Trophoblast cell (in vitro differentiated cells and primary cell): ENCODE measurements at regions not wholly inside any gene's neighbourhood (a gene's known extent, or its start where the extent isn't known, plus 50 kb on each side); places are given as distances from the start of the nearest gene placed in this dataset.

Experiments used
- DNase-seq, 2 donors: peaks; one replicate each; pipeline ENCODE4 v3.0.0-alpha.2; 2016
- H2AFZ ChIP-seq: 2 replicates; pipeline ENCODE4 v1.6.1; 2013; ENCODE audit warnings: low read length, moderate library complexity, mild to moderate bottlenecking; ENCODE audit not compliant: insufficient read depth, poor library complexity
- H2AK5ac ChIP-seq: 2 replicates; pipeline ENCODE4 v1.6.1; 2013; ENCODE audit warnings: mild to moderate bottlenecking, low read length
- H2BK120ac ChIP-seq: 2 replicates; pipeline ENCODE4 v1.6.1; 2013; ENCODE audit warnings: low read length, mild to moderate bottlenecking, moderate library complexity; ENCODE audit not compliant: insufficient read depth, poor library complexity
- H2BK12ac ChIP-seq: 2 replicates; pipeline ENCODE4 v1.6.1; 2013; ENCODE audit warnings: mild to moderate bottlenecking, low read length, moderate library complexity
- H2BK5ac ChIP-seq: 2 replicates; pipeline ENCODE4 v1.6.1; 2013; ENCODE audit warnings: low read length, low read depth, moderate library complexity, mild to moderate bottlenecking; ENCODE audit not compliant: poor library complexity
- H3K14ac ChIP-seq: 2 replicates; pipeline ENCODE4 v1.6.1; 2013; ENCODE audit warnings: mild to moderate bottlenecking, low read length
- H3K18ac ChIP-seq: 2 replicates; pipeline ENCODE4 v1.6.1; 2013; ENCODE audit warnings: mild to moderate bottlenecking, low read length
- H3K23ac ChIP-seq: 2 replicates; pipeline ENCODE4 v1.6.1; 2013; ENCODE audit warnings: low read length
- H3K27ac ChIP-seq: 2 replicates; pipeline ENCODE4 v1.5.1; 2013; ENCODE audit warnings: low read depth, mild to moderate bottlenecking, inconsistent platforms, low read length, moderate library complexity
- H3K27me3 ChIP-seq: 2 replicates; pipeline ENCODE4 v1.6.1; 2013; ENCODE audit warnings: inconsistent platforms, mild to moderate bottlenecking, low read length, moderate library complexity; ENCODE audit not compliant: insufficient read depth
- H3K36me3 ChIP-seq, 2 experiments: 1 replicate in 1 of 2; 2 replicates in 1 of 2; pipeline ENCODE4 v1.6.1; 2013; ENCODE audit warnings: low read length in 2 of 2, mild to moderate bottlenecking in 2 of 2, moderate library complexity in 1 of 2; ENCODE audit not compliant: insufficient read depth in 2 of 2, control insufficient read depth in 1 of 2
- H3K4ac ChIP-seq: 2 replicates; pipeline ENCODE4 v1.6.1; 2013; ENCODE audit warnings: low read depth, mild to moderate bottlenecking, low read length, moderate library complexity
- H3K4me1 ChIP-seq, 2 experiments: 1 replicate in 1 of 2; 2 replicates in 1 of 2; pipeline ENCODE4 v1.6.1; 2013; ENCODE audit warnings: low read length in 2 of 2, mild to moderate bottlenecking in 2 of 2, moderate library complexity in 1 of 2; ENCODE audit not compliant: insufficient read depth in 2 of 2, control insufficient read depth in 1 of 2
- H3K4me2 ChIP-seq: 2 replicates; pipeline ENCODE4 v1.6.1; 2013; ENCODE audit warnings: inconsistent platforms, mild to moderate bottlenecking, low read length, moderate library complexity
- H3K4me3 ChIP-seq: 2 replicates; pipeline ENCODE4 v1.5.1; 2013; ENCODE audit warnings: mild to moderate bottlenecking, low read depth, low read length, inconsistent platforms
- H3K79me1 ChIP-seq: one replicate; pipeline ENCODE4 v1.6.1; 2013; ENCODE audit warnings: low read length
- H3K79me2 ChIP-seq: 2 replicates; pipeline ENCODE4 v1.6.1; 2013; ENCODE audit warnings: low read length, mild to moderate bottlenecking; ENCODE audit not compliant: control insufficient read depth, insufficient read depth, poor library complexity
- H3K9ac ChIP-seq: 2 replicates; pipeline ENCODE4 v1.6.1; 2013; ENCODE audit warnings: mild to moderate bottlenecking, low read length
- H3K9me3 ChIP-seq: 2 replicates; pipeline ENCODE4 v1.6.1; 2013; ENCODE audit warnings: low read depth, mild to moderate bottlenecking, control low read depth, inconsistent platforms, low read length; ENCODE audit not compliant: insufficient read depth
- H4K12ac ChIP-seq: 2 replicates; pipeline ENCODE4 v1.6.1; 2013; ENCODE audit warnings: low read depth, mild to moderate bottlenecking, low read length, moderate library complexity
- H4K8ac ChIP-seq: 2 replicates; pipeline ENCODE4 v1.6.1; 2013; ENCODE audit warnings: low read depth, mild to moderate bottlenecking, low read length, moderate library complexity
- H4K91ac ChIP-seq: one replicate; pipeline ENCODE4 v1.6.1; 2013; ENCODE audit warnings: low read depth, mild to moderate bottlenecking, low read length, moderate library complexity
- WGBS: extraction: QIAGEN DNeasy Blood & Tissue Kit; methylation state at CpG from one replicate; pipeline ENCODE4 v1.1.7; 2013; ENCODE audit warnings: missing lambda C conversion rate; ENCODE audit not compliant: insufficient read length, insufficient coverage; ENCODE audit errors: extremely low coverage; 5-methylcytosine and 5-hydroxymethylcytosine counted together

- Histone ChIP-seq H2BK12ac (no peak overlapping the region), H3K9ac (no peak overlapping the region), H2AK5ac (no peak overlapping the region), H3K4ac (no peak overlapping the region), H2BK5ac (no peak overlapping the region), H3K4me2 (no peak overlapping the region), H2AFZ (no peak overlapping the region), H3K27ac (no peak overlapping the region), H3K4me1 (peaks cover 0 to 5% of the 10 kb centered on the region in 2 experiments), H4K12ac (no peak overlapping the region), H3K79me2 (no peaks in the 10 kb centered on the region), H3K79me1 (no peaks in the 10 kb centered on the region), H3K27me3 (no peaks in the 10 kb centered on the region), H4K91ac (no peak overlapping the region), H3K23ac (no peak overlapping the region), H3K4me3 (no peak overlapping the region), H3K14ac (no peak overlapping the region), H3K36me3 (no peaks in the 10 kb centered on the region), H2BK120ac (no peak overlapping the region), H4K8ac (no peak overlapping the region), H3K9me3 (no peaks in the 10 kb centered on the region), H3K18ac (no peak overlapping the region)
- no peak for DNase-seq
- no CpG with 5 or more reads among the region's 3 CpGs for WGBS
Measured at GRCh38 chr1:95730986-95731385, 497.0 kb downstream of the RWDD3 start.

GRCh38 chr1:95731466-95731865 lies 497.5 kb downstream of the RWDD3 start:
- H3K23ac ChIP-seq: no peak overlapping the region
- H3K4me2 ChIP-seq: no peak overlapping the region
- H4K8ac ChIP-seq: no peak overlapping the region
- H3K79me2 ChIP-seq: no peaks in the 10 kb centered on the region
- no peaks in the 10 kb centered on the region for H3K36me3 ChIP-seq
- no peak overlapping the region for H2BK120ac ChIP-seq
- H2BK5ac ChIP-seq: no peak overlapping the region
- H4K12ac ChIP-seq: no peak overlapping the region
- H2AK5ac ChIP-seq: no peak overlapping the region
- no peak overlapping the region for H3K27ac ChIP-seq
- no peak overlapping the region for H3K14ac ChIP-seq
- no peak overlapping the region for H3K4ac ChIP-seq
- no peaks in the 10 kb centered on the region for H3K27me3 ChIP-seq
- no peak overlapping the region for H3K18ac ChIP-seq
- H3K9me3 ChIP-seq: no peaks in the 10 kb centered on the region
- peaks cover 0 to 1% of the 10 kb centered on the region in 2 experiments for H3K4me1 ChIP-seq
- no peak overlapping the region for H3K4me3 ChIP-seq
- no peaks in the 10 kb centered on the region for H3K79me1 ChIP-seq
- no peak overlapping the region for H2AFZ ChIP-seq
- DNase-seq: no peak
- no peak overlapping the region for H2BK12ac ChIP-seq
- no peak overlapping the region for H3K9ac ChIP-seq
- no peak overlapping the region for H4K91ac ChIP-seq

GRCh38 chr1:95733031-95733430 lies 499.0 kb downstream of the RWDD3 start:
- no peak for DNase-seq
- H3K18ac ChIP-seq: no peak overlapping the region
- no peak overlapping the region for H3K9ac ChIP-seq
- no peak overlapping the region for H4K12ac ChIP-seq
- no peaks in the 10 kb centered on the region for H3K36me3 ChIP-seq
- H4K8ac ChIP-seq: no peak overlapping the region
- WGBS: no CpG with 5 or more reads among the region's 1 CpG
- no peaks in the 10 kb centered on the region for H3K9me3 ChIP-seq
- no peak overlapping the region for H3K14ac ChIP-seq
- no peak overlapping the region for H3K4me3 ChIP-seq
- no peak overlapping the region for H4K91ac ChIP-seq
- H3K23ac ChIP-seq: no peak overlapping the region
- H3K4ac ChIP-seq: no peak overlapping the region
- H2BK5ac ChIP-seq: no peak overlapping the region
- H3K4me2 ChIP-seq: no peak overlapping the region
- no peak overlapping the region for H2AFZ ChIP-seq
- no peaks in the 10 kb centered on the region for H3K79me1 ChIP-seq
- H3K79me2 ChIP-seq: no peaks in the 10 kb centered on the region
- H3K27me3 ChIP-seq: no peaks in the 10 kb centered on the region
- no peaks in the 10 kb centered on the region for H3K4me1 ChIP-seq
- no peak overlapping the region for H2BK120ac ChIP-seq
- H2AK5ac ChIP-seq: no peak overlapping the region
- H3K27ac ChIP-seq: no peak overlapping the region
- H2BK12ac ChIP-seq: no peak overlapping the region

- H2BK12ac ChIP-seq: no peak overlapping the region
- no peak overlapping the region for H2BK5ac ChIP-seq
- H3K27me3 ChIP-seq: no peaks in the 10 kb centered on the region
- no CpG with 5 or more reads among the region's 6 CpGs for WGBS
- H4K91ac ChIP-seq: no peak overlapping the region
- no peak overlapping the region for H2AFZ ChIP-seq
- no peak overlapping the region for H3K9ac ChIP-seq
- H4K12ac ChIP-seq: no peak overlapping the region
- H2BK120ac ChIP-seq: no peak overlapping the region
- no peak overlapping the region for H3K4me2 ChIP-seq
- H3K79me1 ChIP-seq: no peaks in the 10 kb centered on the region
- no peak overlapping the region for H3K14ac ChIP-seq
- DNase-seq: no peak
- no peak overlapping the region for H3K4me3 ChIP-seq
- no peaks in the 10 kb centered on the region for H3K36me3 ChIP-seq
- H4K8ac ChIP-seq: no peak overlapping the region
- no peaks in the 10 kb centered on the region for H3K79me2 ChIP-seq
- H3K27ac ChIP-seq: no peak overlapping the region
- no peak overlapping the region for H3K4ac ChIP-seq
- H3K23ac ChIP-seq: no peak overlapping the region
- H2AK5ac ChIP-seq: no peak overlapping the region
- no peaks in the 10 kb centered on the region for H3K4me1 ChIP-seq
- no peaks in the 10 kb centered on the region for H3K9me3 ChIP-seq
- no peak overlapping the region for H3K18ac ChIP-seq
Measured at GRCh38 chr1:95733671-95734070, 499.7 kb downstream of the RWDD3 start.
